T-helper 17 cell (primary cell): ENCODE measurements at regions not wholly inside any gene's neighbourhood (a gene's known extent, or its start where the extent isn't known, plus 50 kb on each side); places are given as distances from the start of the nearest gene placed in this dataset.
A peak's percentile ranks its signal among the peaks of the same experiment; 100 is the strongest.

ENCODE experiments used
- ATAC-seq: fragments of 150-1000 bp; cut with Tn5 transposase; 2 replicates; pipeline ENCODE4 v1.10.0; 2021; ENCODE audit warnings: mild to moderate bottlenecking, moderate library complexity
- DNase-seq, 3 donors: peaks; one replicate each; pipeline versions ENCODE4 v3.0.0 to v3.0.0-alpha.2; 2020 to 2021
- H3K9me3 ChIP-seq: one replicate; pipeline ENCODE4 v1.7.0; 2013; ENCODE audit warnings: low read length, mild to moderate bottlenecking; ENCODE audit not compliant: control insufficient read depth, poor library complexity, severe bottlenecking
- H3K27ac Mint-ChIP-seq: one replicate; pipeline ENCODE4 v1.8.0; 2022; ENCODE audit warnings: mild to moderate bottlenecking, moderate library complexity, mixed read lengths
- H3K27me3 Mint-ChIP-seq: one replicate; pipeline ENCODE4 v1.8.0; 2022; ENCODE audit warnings: mixed read lengths
- H3K36me3 Mint-ChIP-seq: one replicate; pipeline ENCODE4 v1.8.0; 2022; ENCODE audit warnings: low read depth, mixed read lengths
- H3K4me1 Mint-ChIP-seq: one replicate; pipeline ENCODE4 v1.8.0; 2022; ENCODE audit warnings: mild to moderate bottlenecking, mixed read lengths
- H3K4me3 Mint-ChIP-seq: one replicate; pipeline ENCODE4 v1.8.0; 2022; ENCODE audit warnings: mild to moderate bottlenecking, moderate library complexity, mixed read lengths

DNA sequence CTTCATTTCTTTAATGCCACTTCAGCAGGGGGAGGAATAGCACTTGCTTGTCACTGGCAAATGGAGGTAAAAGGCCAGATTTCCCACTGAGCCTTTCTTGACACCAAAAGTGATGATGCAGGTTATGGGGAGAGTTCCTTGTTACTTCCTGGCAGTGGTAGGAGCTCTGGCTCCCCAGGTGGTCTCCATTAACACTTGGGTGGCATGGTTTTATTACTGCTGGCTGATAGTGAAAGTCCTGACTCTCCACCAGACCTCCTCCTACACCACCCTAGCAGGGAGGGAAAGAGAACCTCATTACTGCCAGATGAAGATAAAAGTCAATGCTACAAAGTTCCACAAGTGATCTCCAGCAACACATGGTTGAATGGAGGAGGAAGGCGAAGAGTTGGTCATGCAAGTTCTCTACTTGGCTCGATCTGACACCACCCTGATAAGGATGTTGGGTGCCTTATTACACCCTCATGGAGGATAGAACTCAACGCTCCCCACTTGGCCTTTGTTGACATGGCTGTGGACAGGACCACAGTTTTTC is 152.7 kb upstream of the GNAO1 start:
- Mint-ChIP-seq H3K27ac (no peak overlapping the region), H3K27me3 (peaks cover 12% of the 10 kb centered on the region), H3K4me3 (no peak overlapping the region), H3K36me3 (no peaks in the 10 kb centered on the region), H3K4me1 (peaks cover 4% of the 10 kb centered on the region)
- H3K9me3 ChIP-seq, result no peaks in the 10 kb centered on the region
- ATAC-seq (no peak), DNase-seq (no peak)

DNA sequence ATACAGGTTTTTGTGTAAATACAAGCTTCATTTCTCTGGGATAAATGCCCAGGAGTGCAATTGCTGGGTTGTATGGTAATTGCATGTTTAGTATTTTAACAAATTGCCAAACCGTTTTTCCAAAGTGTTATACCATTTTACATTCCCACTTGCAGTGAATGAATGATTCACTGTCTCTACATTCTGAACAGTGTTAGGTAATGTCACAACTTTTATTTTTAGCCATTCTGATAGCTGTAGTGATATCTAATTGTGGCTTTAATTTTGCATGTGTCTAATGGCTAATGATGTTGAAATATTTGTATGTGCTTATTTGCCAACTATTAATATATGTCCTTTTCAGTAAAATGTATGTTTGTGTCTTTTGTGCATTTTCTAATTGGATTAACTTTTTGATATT is 156.9 kb upstream of the CES5A start:
- Mint-ChIP-seq H3K27ac (no peak overlapping the region), H3K27me3 (no peaks in the 10 kb centered on the region), H3K4me3 (no peak overlapping the region), H3K4me1 (no peaks in the 10 kb centered on the region), H3K36me3 (no peaks in the 10 kb centered on the region)
- no peak for ATAC-seq
- H3K9me3 ChIP-seq, result no peaks in the 10 kb centered on the region
- no peak for DNase-seq

DNA sequence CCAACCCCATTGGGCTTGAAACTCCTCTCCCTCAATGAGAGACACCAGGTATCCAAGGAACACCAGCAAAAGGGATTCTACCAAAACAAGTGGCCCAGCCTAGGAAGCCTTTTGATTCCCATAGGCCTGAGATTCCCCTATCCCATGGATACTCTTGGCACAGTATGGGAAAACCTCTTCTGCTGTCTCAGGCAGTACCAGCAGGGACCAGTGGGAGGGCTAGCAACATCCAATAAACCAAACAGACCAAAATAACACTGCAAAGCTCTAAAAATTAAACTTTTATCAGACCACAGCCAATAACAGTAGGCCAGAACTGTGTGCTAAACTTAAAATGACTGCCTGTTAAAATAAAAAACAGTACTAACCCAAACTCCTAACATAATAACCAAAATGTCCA is 153.9 kb upstream of the CES5A start:
- H3K27me3 Mint-ChIP-seq, result no peaks in the 10 kb centered on the region

DNA sequence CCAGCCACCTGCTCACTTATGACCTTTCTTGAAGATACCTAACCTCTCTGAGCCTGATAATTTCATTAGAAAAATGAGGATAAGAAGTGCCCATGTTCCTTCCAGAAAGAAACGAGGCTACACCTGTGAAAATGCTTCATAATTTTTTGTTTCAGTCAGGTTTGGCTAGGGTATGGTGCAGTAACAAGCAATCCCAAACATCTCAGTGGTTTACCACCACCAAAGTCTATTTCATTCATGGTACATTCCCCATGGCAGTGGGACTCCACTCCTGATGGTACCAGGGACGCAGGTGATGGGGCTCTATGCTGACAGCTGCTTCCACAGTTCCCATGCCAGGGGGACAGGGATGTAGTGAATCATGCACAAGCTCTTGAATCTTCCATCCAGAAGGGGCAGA is 147.6 kb upstream of the CES5A start:
- H3K9me3 ChIP-seq, result no peaks in the 10 kb centered on the region
- no peaks in the 10 kb centered on the region for H3K36me3 Mint-ChIP-seq
- no peaks in the 10 kb centered on the region for H3K4me1 Mint-ChIP-seq
- H3K27me3 Mint-ChIP-seq, result peaks cover 8% of the 10 kb centered on the region
- DNase-seq, result no peak
- H3K4me3 Mint-ChIP-seq, result no peak overlapping the region
- H3K27ac Mint-ChIP-seq, result no peak overlapping the region
- ATAC-seq, result no peak

More for the DNA sequence above, 153.9 kb upstream of the CES5A start:
- H3K4me3 Mint-ChIP-seq, result no peak overlapping the region
- no peaks in the 10 kb centered on the region for H3K9me3 ChIP-seq
- H3K4me1 Mint-ChIP-seq, result no peaks in the 10 kb centered on the region
- H3K36me3 Mint-ChIP-seq, result no peaks in the 10 kb centered on the region
- DNase-seq, result no peak
- no peak overlapping the region for H3K27ac Mint-ChIP-seq
- no peak for ATAC-seq

DNA sequence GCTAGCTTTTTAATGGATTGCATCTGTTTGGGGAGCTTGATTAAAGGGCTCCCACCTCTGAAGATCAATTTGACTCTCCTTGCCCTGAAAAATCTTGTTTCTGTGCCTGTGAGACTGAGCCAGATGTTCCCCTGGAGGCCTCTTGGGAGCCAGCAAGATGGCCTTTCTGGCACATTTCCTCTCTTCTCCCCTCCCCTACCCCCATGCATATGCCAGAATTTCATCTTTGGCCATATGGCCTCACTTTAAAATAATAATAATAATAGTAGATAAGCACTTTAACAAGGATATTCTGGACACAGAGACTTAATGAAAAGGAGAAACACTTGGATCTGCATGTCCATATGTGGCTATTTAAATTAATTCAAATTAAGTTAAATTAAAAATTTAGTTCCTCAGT is 144.1 kb upstream of the CES5A start:
- no peaks in the 10 kb centered on the region for H3K36me3 Mint-ChIP-seq
- DNase-seq (no peak), ATAC-seq (no peak)
- no peak overlapping the region for H3K27ac Mint-ChIP-seq
- no peak overlapping the region for H3K4me3 Mint-ChIP-seq
- peaks cover 18% of the 10 kb centered on the region for H3K27me3 Mint-ChIP-seq
- no peaks in the 10 kb centered on the region for H3K9me3 ChIP-seq
- no peaks in the 10 kb centered on the region for H3K4me1 Mint-ChIP-seq

DNA sequence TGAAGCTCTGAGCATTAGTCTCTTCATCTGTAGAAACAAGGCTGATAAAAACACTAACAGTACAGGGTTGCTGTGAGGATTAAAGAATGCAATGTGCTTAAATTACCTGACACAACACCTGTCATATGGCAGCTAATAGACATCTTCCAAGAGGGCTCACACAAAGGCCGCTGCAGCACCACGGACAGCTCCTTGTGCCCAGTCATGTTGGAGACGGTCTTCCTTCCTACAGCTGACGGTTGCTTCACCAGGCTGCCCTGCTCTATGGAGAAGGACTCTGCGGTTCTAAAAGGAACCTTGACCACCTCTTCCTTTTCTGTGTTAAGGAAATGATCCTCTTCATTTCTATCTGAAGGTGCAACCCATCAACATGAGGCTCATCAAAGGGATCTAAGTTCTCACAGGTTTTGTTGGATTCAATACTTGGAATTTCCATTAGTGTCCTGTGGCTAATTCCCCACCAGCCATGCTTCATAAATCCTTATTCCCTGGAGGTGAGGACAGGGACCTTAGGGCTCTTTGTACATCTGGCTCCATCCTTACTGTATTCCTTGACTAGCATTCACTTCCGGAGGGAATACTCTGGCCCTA is 138.9 kb upstream of the CES5A start:
- H3K4me1 Mint-ChIP-seq, result no peaks in the 10 kb centered on the region
- no peak overlapping the region for H3K27ac Mint-ChIP-seq
- ATAC-seq (no peak), DNase-seq (peak in 1 of 3 donors; percentile 11)
- no peaks in the 10 kb centered on the region for H3K36me3 Mint-ChIP-seq
- no peak overlapping the region for H3K4me3 Mint-ChIP-seq
- peaks cover 35% of the 10 kb centered on the region for H3K27me3 Mint-ChIP-seq
- no peaks in the 10 kb centered on the region for H3K9me3 ChIP-seq

DNA sequence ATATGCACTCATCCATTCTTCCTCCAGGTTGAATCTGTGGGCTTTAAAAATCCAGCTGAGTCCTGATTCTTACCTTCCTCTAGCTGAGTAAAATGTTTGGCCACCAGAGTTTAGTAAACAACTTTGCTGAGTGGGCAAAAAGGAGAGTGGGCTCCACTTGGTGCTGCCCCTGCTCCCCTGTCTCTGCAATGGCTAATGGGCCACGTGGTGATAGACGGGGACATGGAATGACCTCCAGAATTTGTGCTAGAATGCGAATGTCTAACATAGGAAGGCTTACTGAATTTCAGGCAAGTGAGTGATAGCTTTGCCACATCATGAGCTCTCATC is 137.3 kb upstream of the CES5A start:
- no peak for ATAC-seq
- no peak overlapping the region for H3K27ac Mint-ChIP-seq
- no peaks in the 10 kb centered on the region for H3K36me3 Mint-ChIP-seq
- DNase-seq, result no peak
- H3K9me3 ChIP-seq, result no peaks in the 10 kb centered on the region
- H3K4me3 Mint-ChIP-seq, result no peak overlapping the region
- peaks cover 38% of the 10 kb centered on the region for H3K27me3 Mint-ChIP-seq
- no peaks in the 10 kb centered on the region for H3K4me1 Mint-ChIP-seq

DNA sequence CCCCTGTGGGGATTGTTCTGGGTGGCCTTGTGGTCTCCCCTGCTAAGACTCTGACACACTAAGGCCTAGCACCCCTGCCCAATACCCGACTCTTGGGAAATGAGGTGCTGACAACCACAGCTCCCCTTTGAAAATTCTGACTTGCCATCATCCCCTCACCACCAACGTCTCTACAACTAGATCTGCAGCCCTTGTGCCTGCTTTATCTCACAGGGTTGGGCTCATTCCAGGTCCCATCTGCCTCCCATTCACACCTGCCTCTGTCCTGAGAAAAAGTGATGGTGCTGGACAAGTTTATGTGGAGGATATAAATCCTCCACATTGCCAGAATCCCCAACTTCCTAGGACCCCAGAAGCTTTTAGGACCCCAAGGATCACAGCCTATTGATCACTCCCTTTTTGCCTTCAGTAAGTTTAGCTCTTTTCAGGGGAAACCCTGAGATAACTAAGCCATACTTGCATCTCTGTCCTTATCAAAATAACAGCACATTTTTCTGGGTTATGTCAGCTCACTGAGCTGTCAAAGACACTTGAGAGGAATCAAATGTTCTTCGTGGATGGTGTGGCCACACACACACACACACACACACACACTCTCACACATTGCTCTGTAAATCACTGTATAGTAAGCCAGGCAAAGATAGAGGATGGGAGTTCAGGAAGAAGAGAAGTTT is 136.8 kb upstream of the CES5A start:
- DNase-seq (no peak), ATAC-seq (no peak)
- Mint-ChIP-seq H3K27me3 (peaks cover 37% of the 10 kb centered on the region), H3K4me1 (no peaks in the 10 kb centered on the region), H3K27ac (no peak overlapping the region), H3K4me3 (no peak overlapping the region), H3K36me3 (no peaks in the 10 kb centered on the region)
- H3K9me3 ChIP-seq, result no peaks in the 10 kb centered on the region

DNA sequence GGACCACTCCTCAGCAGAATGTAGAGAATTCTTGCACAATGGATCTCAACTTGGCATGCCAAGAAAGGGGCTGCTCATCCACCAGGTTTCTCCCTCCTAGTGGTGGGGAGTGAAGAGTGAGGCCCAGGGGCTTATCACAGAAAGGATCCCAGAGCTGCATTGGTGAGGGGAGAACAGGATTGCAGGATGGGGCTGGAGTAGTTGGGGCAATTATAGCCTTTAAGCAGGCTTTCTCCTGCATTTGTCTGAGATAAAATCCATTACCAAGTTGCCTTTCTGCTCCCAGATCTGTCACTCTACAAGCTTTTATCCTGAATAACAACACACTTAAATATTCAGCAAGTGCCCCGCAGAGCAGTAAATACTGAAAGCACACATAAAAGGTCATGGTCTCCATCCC is 130.8 kb upstream of the CES5A start:
- Mint-ChIP-seq H3K27me3 (peaks cover 49% of the 10 kb centered on the region), H3K4me1 (no peaks in the 10 kb centered on the region), H3K4me3 (no peak overlapping the region), H3K27ac (no peak overlapping the region), H3K36me3 (no peaks in the 10 kb centered on the region)
- ATAC-seq (no peak), DNase-seq (no peak)
- no peaks in the 10 kb centered on the region for H3K9me3 ChIP-seq

DNA sequence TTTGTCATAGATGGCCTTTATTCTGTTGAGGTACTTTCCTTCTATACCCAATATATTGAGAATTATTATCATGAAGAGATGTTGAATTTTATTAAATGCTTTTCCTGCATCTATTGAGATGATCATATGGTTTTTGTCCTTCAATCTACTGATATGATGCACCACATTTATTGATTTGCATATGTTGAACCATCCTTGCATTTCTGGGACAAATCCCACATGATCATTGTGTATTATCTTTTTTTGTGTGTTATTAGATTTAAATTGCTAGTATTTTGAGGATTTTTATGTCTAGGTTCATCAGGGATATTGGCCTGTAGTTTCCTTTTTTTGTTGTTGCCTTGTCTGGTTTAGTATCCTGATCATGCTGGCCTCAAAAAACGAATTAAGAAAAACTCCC is 124.5 kb upstream of the CES5A start:
- H3K36me3 Mint-ChIP-seq, result no peaks in the 10 kb centered on the region
- peaks cover 7% of the 10 kb centered on the region for H3K27me3 Mint-ChIP-seq
- H3K4me3 Mint-ChIP-seq, result no peak overlapping the region
- no peaks in the 10 kb centered on the region for H3K4me1 Mint-ChIP-seq
- ATAC-seq (no peak), DNase-seq (no peak)
- no peak overlapping the region for H3K27ac Mint-ChIP-seq
- H3K9me3 ChIP-seq, result no peaks in the 10 kb centered on the region

DNA sequence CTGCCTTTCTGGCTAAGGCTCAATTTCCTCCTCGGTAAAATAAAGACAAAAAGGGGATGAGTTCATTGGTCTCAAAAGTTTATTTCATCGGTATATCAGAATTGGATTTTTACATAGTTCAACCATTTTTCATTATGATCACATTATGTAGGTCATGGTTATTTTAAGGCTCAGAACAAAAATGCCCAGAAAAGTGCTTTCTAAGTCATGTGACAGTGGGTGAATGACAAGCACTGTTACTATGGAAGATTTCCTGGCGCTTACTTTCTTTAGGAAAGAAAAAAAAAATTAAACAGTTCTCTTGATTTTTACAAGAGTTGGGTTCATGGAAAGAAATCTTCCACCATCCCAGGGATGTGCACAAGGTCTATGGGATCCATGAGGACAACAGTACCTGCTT is 117.9 kb upstream of the CES5A start:
- no peak for ATAC-seq
- H3K27me3 Mint-ChIP-seq, result peaks cover 12% of the 10 kb centered on the region
- H3K4me3 Mint-ChIP-seq, result no peak overlapping the region
- no peaks in the 10 kb centered on the region for H3K4me1 Mint-ChIP-seq
- no peaks in the 10 kb centered on the region for H3K36me3 Mint-ChIP-seq
- H3K9me3 ChIP-seq, result no peaks in the 10 kb centered on the region
- no peak overlapping the region for H3K27ac Mint-ChIP-seq
- DNase-seq, result no peak

DNA sequence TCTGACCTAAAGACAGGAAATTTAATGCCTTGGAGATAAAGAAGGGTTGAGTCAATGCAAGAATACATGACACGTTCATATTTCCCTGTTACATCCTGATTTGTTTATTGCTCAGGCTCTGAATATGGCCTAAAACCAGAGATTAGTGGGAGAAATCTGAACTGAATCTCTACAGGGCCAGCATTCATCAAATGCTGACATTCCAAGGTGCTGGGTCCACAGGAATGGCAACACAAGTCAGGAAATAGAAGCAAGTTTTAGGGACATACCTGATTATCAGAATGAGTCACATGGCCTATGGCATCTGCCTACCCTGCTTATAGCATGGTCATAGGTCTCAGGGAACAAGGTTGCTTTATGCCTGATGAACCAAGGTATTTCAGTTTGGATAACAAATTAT is 117.4 kb upstream of the CES5A start:
- no peaks in the 10 kb centered on the region for H3K36me3 Mint-ChIP-seq
- no peaks in the 10 kb centered on the region for H3K4me1 Mint-ChIP-seq
- peaks cover 14% of the 10 kb centered on the region for H3K27me3 Mint-ChIP-seq
- DNase-seq (no peak), ATAC-seq (no peak)
- no peak overlapping the region for H3K4me3 Mint-ChIP-seq
- H3K27ac Mint-ChIP-seq, result no peak overlapping the region
- H3K9me3 ChIP-seq, result no peaks in the 10 kb centered on the region

DNA sequence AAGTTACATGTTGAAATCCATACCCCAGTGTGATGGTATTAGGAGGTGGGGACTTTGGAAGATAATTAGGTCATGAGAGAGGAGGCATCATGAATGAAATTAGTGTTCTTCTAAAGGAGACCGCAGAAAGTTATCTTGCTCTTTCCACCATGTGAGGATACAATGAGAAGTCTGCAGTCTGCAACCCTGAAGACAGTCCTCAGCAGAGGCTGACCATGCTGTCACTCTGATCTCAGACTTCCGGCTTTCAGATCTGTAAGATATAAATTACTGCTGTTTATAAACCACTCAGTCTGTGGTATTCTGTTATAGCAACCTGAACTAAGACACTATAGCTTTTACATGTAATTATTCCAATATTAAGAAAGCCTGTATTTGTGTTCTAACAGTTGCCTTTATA is 116.7 kb upstream of the CES5A start:
- no peak for ATAC-seq
- no peaks in the 10 kb centered on the region for H3K9me3 ChIP-seq
- no peak overlapping the region for H3K4me3 Mint-ChIP-seq
- no peak overlapping the region for H3K27ac Mint-ChIP-seq
- H3K4me1 Mint-ChIP-seq, result no peaks in the 10 kb centered on the region
- H3K27me3 Mint-ChIP-seq, result peaks cover 17% of the 10 kb centered on the region
- DNase-seq, result no peak
- H3K36me3 Mint-ChIP-seq, result no peaks in the 10 kb centered on the region

DNA sequence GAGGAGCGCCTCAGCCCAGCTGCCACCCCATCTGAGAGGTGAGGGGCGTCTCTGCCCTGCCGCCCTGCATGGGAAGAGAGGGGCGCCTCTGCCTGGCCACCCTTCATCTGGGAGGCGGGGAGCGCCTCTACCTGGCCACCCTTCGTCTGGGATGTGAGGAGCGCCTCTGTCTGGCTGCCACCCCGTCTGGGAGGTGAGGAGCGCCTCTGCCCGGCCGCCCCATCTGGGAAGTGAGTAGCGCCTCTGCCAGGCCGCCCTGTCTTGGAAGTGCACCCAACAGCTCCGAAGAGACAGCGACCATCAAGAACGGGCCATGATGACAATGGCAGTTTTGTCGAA is 114.4 kb upstream of the CES5A start:
- Mint-ChIP-seq H3K36me3 (no peaks in the 10 kb centered on the region), H3K27ac (no peak overlapping the region), H3K27me3 (peaks cover 26% of the 10 kb centered on the region), H3K4me1 (no peaks in the 10 kb centered on the region), H3K4me3 (no peak overlapping the region)
- ATAC-seq (no peak), DNase-seq (no peak)
- H3K9me3 ChIP-seq, result no peaks in the 10 kb centered on the region
